Fibroblast of lung (primary cell): ENCODE measurements at regions not wholly inside any gene's neighbourhood (a gene's known extent, or its start where the extent isn't known, plus 50 kb on each side); places are given as distances from the start of the nearest gene placed in this dataset.

Experiments
- EZH2 ChIP-seq: IDR thresholded peaks from 2 replicates; pipeline ENCODE4 v1.5.1; 2012; ENCODE audit warnings: low read length, control low read depth, mild to moderate bottlenecking; ENCODE audit errors: missing control alignments
- TF ChIP-seq, protein P1 (sequence below), 2 donors: IDR thresholded peaks in 1 of 2; conservative IDR thresholded peaks in 1 of 2; 1 replicate in 1 of 2; 2 replicates in 1 of 2; pipeline ENCODE4 v1.5.1; 2011 to 2012; ENCODE audit warnings: low read length in 2 of 2, control low read depth in 1 of 2, inconsistent platforms in 1 of 2, low read depth in 1 of 2, mild to moderate bottlenecking in 1 of 2

DNA sequence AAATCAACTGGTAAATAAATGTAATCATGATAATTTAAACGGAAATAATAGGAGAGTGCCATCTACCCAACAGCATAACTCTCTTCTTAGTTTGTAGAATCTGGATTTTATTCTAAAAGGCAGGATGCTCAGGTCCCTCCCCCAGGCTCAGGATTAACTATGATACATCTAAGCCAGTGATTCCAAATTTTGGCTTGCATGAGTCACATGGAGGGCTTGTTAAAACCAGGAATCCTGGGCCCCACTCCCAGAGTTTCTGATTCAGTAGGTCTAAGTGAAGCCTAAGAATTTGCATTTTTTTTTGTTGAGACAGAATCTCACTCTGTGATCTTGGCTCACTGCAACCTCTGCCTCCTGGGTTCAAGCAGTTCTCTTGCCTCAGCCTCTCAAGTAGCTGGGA, 62.3 kb upstream of the ZFR start:
- TF ChIP-seq, protein P1, sequence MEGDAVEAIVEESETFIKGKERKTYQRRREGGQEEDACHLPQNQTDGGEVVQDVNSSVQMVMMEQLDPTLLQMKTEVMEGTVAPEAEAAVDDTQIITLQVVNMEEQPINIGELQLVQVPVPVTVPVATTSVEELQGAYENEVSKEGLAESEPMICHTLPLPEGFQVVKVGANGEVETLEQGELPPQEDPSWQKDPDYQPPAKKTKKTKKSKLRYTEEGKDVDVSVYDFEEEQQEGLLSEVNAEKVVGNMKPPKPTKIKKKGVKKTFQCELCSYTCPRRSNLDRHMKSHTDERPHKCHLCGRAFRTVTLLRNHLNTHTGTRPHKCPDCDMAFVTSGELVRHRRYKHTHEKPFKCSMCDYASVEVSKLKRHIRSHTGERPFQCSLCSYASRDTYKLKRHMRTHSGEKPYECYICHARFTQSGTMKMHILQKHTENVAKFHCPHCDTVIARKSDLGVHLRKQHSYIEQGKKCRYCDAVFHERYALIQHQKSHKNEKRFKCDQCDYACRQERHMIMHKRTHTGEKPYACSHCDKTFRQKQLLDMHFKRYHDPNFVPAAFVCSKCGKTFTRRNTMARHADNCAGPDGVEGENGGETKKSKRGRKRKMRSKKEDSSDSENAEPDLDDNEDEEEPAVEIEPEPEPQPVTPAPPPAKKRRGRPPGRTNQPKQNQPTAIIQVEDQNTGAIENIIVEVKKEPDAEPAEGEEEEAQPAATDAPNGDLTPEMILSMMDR (conservative IDR thresholded peaks at IDR 0.05 in 1 of 2, IDR thresholded peaks at IDR 0.05 in 1 of 2; ENCODE audit: low read depth in 1 of 2, low read length in 2 of 2) = no peak
- no peak for TF ChIP-seq EZH2
